IMR-90 (cell line): ENCODE measurements at regions not wholly inside any gene's neighbourhood (a gene's known extent, or its start where the extent isn't known, plus 50 kb on each side); places are given as distances from the start of the nearest gene placed in this dataset.

Experiments used
- ATAC-seq: fragments of 200-7000 bp; cut with Tn5 transposase; 2 replicates; pipeline ENCODE4 v1.9.1; 2020; ENCODE audit warnings: low read depth, mild to moderate bottlenecking, moderate library complexity
- BruUV-seq: library from RNA; stranded (reverse); fragments of 400-500 nt; replicated peaks from 2 replicates; lab custom pipeline; 2021; lab: Mats Ljungman, UMichigan
- CTCF ChIA-PET: fragments of 300-600 bp; formaldehyde crosslinking; extraction: SDS; loops from one replicate; lab custom pipeline; 2021; ENCODE audit warnings: antibody characterized with exemption; lab: Yijun Ruan, JAX
- POLR2A ChIA-PET: fragments of 300-600 bp; sonication (Branson Sonifier 250); formaldehyde crosslinking; loops from one replicate; lab custom pipeline; 2022; ENCODE audit warnings: antibody characterized with exemption; ENCODE audit not compliant: unreplicated experiment; lab: Charles Lee
- DNase-seq: peaks from one replicate; pipeline ENCODE4 v3.0.0; 2013
- H2AFZ ChIP-seq: replicated peaks from 2 replicates; pipeline ENCODE3; 2013; ENCODE audit warnings: low read length, mild to moderate bottlenecking; ENCODE audit not compliant: poor library complexity
- H2AK5ac ChIP-seq: 2 replicates; pipeline ENCODE4 v1.6.1; 2013; ENCODE audit warnings: low read depth, low read length, inconsistent platforms
- H2AK9ac ChIP-seq: replicated peaks from 2 replicates; pipeline ENCODE3; 2013; ENCODE audit warnings: mild to moderate bottlenecking, low read depth, low read length, moderate library complexity; ENCODE audit not compliant: poor library complexity
- H2BK120ac ChIP-seq: 2 replicates; pipeline ENCODE4 v1.6.1; 2013; ENCODE audit warnings: low read depth, low read length, inconsistent platforms
- H2BK15ac ChIP-seq: 3 replicates; pipeline ENCODE4 v1.6.1; 2013; ENCODE audit warnings: low read depth, low read length, inconsistent platforms
- H2BK20ac ChIP-seq: 2 replicates; pipeline ENCODE4 v1.6.1; 2013; ENCODE audit warnings: low read depth, mild to moderate bottlenecking, inconsistent platforms, low read length, moderate library complexity
- H2BK5ac ChIP-seq: 2 replicates; pipeline ENCODE4 v1.6.1; 2013; ENCODE audit warnings: mild to moderate bottlenecking, low read depth, low read length, inconsistent platforms; ENCODE audit not compliant: poor library complexity, severe bottlenecking
- H3K14ac ChIP-seq: replicated peaks from 2 replicates; pipeline ENCODE4 v1.6.1; 2013; ENCODE audit warnings: low read depth, low read length, inconsistent platforms
- H3K18ac ChIP-seq: 2 replicates; pipeline ENCODE4 v1.6.1; 2013; ENCODE audit warnings: low read depth, low read length, control low read depth
- H3K23ac ChIP-seq: 2 replicates; pipeline ENCODE4 v1.6.1; 2013; ENCODE audit warnings: low read depth, low read length, inconsistent platforms
- H3K27ac ChIP-seq: 2 replicates; pipeline ENCODE4 v1.5.1; 2013; ENCODE audit warnings: mild to moderate bottlenecking, control low read depth, low read length; ENCODE audit not compliant: insufficient read depth
- H3K27me3 ChIP-seq: 2 replicates; pipeline ENCODE4 v1.6.1; 2013; ENCODE audit warnings: low read length; ENCODE audit not compliant: control insufficient read depth, insufficient read depth
- H3K36me3 ChIP-seq: 2 replicates; pipeline ENCODE4 v1.6.1; 2013; ENCODE audit warnings: low read length, mixed read lengths; ENCODE audit not compliant: control insufficient read depth, insufficient read depth
- H3K4ac ChIP-seq: 2 replicates; pipeline ENCODE4 v1.6.1; 2013; ENCODE audit warnings: low read depth, low read length, inconsistent platforms
- H3K4me1 ChIP-seq: 2 replicates; pipeline ENCODE4 v1.6.1; 2013; ENCODE audit warnings: low read length, mixed read lengths; ENCODE audit not compliant: control insufficient read depth, insufficient read depth
- H3K4me2 ChIP-seq: 2 replicates; pipeline ENCODE4 v1.6.1; 2013; ENCODE audit warnings: low read depth, mild to moderate bottlenecking, control low read depth, low read length, moderate library complexity
- H3K4me3 ChIP-seq: 2 replicates; pipeline ENCODE4 v1.5.1; 2013; ENCODE audit warnings: low read depth, mild to moderate bottlenecking, control low read depth, low read length, moderate library complexity; ENCODE audit not compliant: insufficient read depth
- H3K56ac ChIP-seq: 2 replicates; pipeline ENCODE4 v1.6.1; 2013; ENCODE audit warnings: low read length, inconsistent platforms; ENCODE audit not compliant: insufficient read depth; ENCODE audit errors: extremely low read depth
- H3K79me1 ChIP-seq, 2 experiments: 2 replicates each; pipeline ENCODE4 v1.6.1; 2013; ENCODE audit warnings: low read length in 2 of 2, inconsistent platforms in 1 of 2, low read depth in 1 of 2
- H3K9ac ChIP-seq: 2 replicates; pipeline ENCODE4 v1.6.1; 2013; ENCODE audit warnings: low read depth, low read length, control low read depth
- H3K9me1 ChIP-seq: 2 replicates; pipeline ENCODE4 v1.6.1; 2013; ENCODE audit warnings: low read length, inconsistent platforms; ENCODE audit not compliant: insufficient read depth
- H3K9me3 ChIP-seq: 2 replicates; pipeline ENCODE4 v1.6.1; 2013; ENCODE audit warnings: low read length; ENCODE audit not compliant: control insufficient read depth, insufficient read depth
- H4K20me1 ChIP-seq: 2 replicates; pipeline ENCODE4 v1.6.1; 2013; ENCODE audit warnings: low read length, inconsistent platforms; ENCODE audit not compliant: insufficient read depth
- H4K5ac ChIP-seq: 2 replicates; pipeline ENCODE4 v1.6.1; 2013; ENCODE audit warnings: mild to moderate bottlenecking, low read depth, low read length, control low read depth
- H4K8ac ChIP-seq, 2 experiments: 2 replicates each; pipeline ENCODE4 v1.6.1; 2013; ENCODE audit warnings: low read depth in 2 of 2, low read length in 2 of 2, control low read depth in 1 of 2, inconsistent platforms in 1 of 2
- H4K91ac ChIP-seq: 2 replicates; pipeline ENCODE4 v1.6.1; 2013; ENCODE audit warnings: low read depth, low read length, inconsistent platforms; ENCODE audit not compliant: insufficient read depth
- BHLHE40 ChIP-seq: fragments of 150-350 bp; IDR thresholded peaks from 2 replicates; pipeline ENCODE4 v1.6.1; 2016; ENCODE audit warnings: mild to moderate bottlenecking, low read depth, low read length
- CHD1 ChIP-seq: IDR thresholded peaks from 2 replicates; pipeline ENCODE4 v1.6.1; 2012; ENCODE audit warnings: low read depth, low read length, improper control_type of control experiment
- CTCF ChIP-seq: conservative IDR thresholded peaks from 2 replicates; pipeline ENCODE4 v1.5.1; 2012; ENCODE audit warnings: mild to moderate bottlenecking, low read depth, low read length, improper control_type of control experiment
- POLR2A ChIP-seq: IDR thresholded peaks from 2 replicates; pipeline ENCODE4 v1.6.1; 2012; ENCODE audit warnings: mild to moderate bottlenecking, low read depth, low read length
- RAD21 ChIP-seq: IDR thresholded peaks from 2 replicates; pipeline ENCODE4 v1.6.1; 2012; ENCODE audit warnings: low read length, improper control_type of control experiment
- RCOR1 ChIP-seq: IDR thresholded peaks from 2 replicates; pipeline ENCODE4 v1.6.1; 2012; ENCODE audit warnings: mild to moderate bottlenecking, low read length, improper control_type of control experiment; ENCODE audit not compliant: insufficient replicate concordance
- WGBS, 2 experiments: methylation state at CpG; one replicate each; pipeline versions ENCODE4 v1.1.5 to v1.1.7; 2013; ENCODE audit warnings: missing lambda C conversion rate in 2 of 2; ENCODE audit not compliant: insufficient read length in 1 of 2; ENCODE audit errors: extremely low coverage in 2 of 2; 5-methylcytosine and 5-hydroxymethylcytosine counted together
- dilution Hi-C: fragments of 300-500 bp; cut with HindIII; formaldehyde crosslinking; loops from one replicate; pipeline ENCODE4 v1.14.3; 2018; ENCODE audit warnings: low sequenced_read_pairs; ENCODE audit not compliant: unreplicated experiment
- in situ Hi-C: fragments of 300-500 bp; cut with MboI; formaldehyde crosslinking; loops from 3 replicates; pipeline ENCODE4 v1.14.3; 2019; ENCODE audit warnings: low sequenced_read_pairs, inconsistent platforms, mixed read lengths
- intact Hi-C: fragments of 100-400 bp; cut with micrococcal nuclease; formaldehyde crosslinking; loops from 2 replicates; pipeline ENCODE4 v1.10.0; 2022

GRCh38 chr12:17680220-17680619, 409.8 kb downstream of the RERGL start:
- no TSS peak for BruUV-seq
- Histone ChIP-seq H3K23ac (no peak overlapping the region), H3K4me1 (no peaks in the 10 kb centered on the region), H2BK5ac (no peak overlapping the region), H3K14ac (no peak overlapping the region), H3K79me1 (no peaks in the 10 kb centered on the region), H4K5ac (no peak overlapping the region), H4K8ac (no peak overlapping the region), H3K56ac (no peak overlapping the region), H3K9me1 (no peaks in the 10 kb centered on the region), H2AFZ (no peak overlapping the region), H4K91ac (no peak overlapping the region), H2BK20ac (no peak overlapping the region), H3K9ac (no peak overlapping the region), H3K9me3 (peaks cover 8% of the 10 kb centered on the region), H2BK15ac (no peak overlapping the region), H3K27ac (no peak overlapping the region), H2BK120ac (no peak overlapping the region), H3K27me3 (no peaks in the 10 kb centered on the region), H4K20me1 (no peaks in the 10 kb centered on the region), H3K4ac (no peak overlapping the region), H2AK5ac (no peak overlapping the region), H3K36me3 (no peaks in the 10 kb centered on the region), H3K4me2 (no peak overlapping the region), H2AK9ac (no peak overlapping the region), H3K4me3 (no peak overlapping the region), H3K18ac (no peak overlapping the region)
- no peak for DNase-seq
- ATAC-seq, result no peak
- POLR2A ChIA-PET, result no interaction called here
- intact Hi-C loops, result no loop called here
- dilution Hi-C loops, result no loop called here
- WGBS, 2 experiments, result 27% methylated on average over 2 of the region's 2 CpGs; no CpG with 5 or more reads in 1 of the 2 experiments
- in situ Hi-C loops, result no loop called here
- CTCF ChIA-PET, result interaction anchor here (0.6 kb wide), 2 partner anchors 123 to 151 kb away, joined by 3 to 7 read pairs; no protein-coding TSS in a partner anchor
- no peak for TF ChIP-seq CTCF
- TF ChIP-seq POLR2A, result no peak
- no peak for TF ChIP-seq BHLHE40
- no peak for TF ChIP-seq RCOR1
- TF ChIP-seq CHD1, result no peak
- TF ChIP-seq RAD21, result no peak
